ENCODE measurements at regions not wholly inside any gene's neighbourhood (a gene's known extent, or its start where the extent isn't known, plus 50 kb on each side); places are given as distances from the start of the nearest gene placed in this dataset.

DNA sequence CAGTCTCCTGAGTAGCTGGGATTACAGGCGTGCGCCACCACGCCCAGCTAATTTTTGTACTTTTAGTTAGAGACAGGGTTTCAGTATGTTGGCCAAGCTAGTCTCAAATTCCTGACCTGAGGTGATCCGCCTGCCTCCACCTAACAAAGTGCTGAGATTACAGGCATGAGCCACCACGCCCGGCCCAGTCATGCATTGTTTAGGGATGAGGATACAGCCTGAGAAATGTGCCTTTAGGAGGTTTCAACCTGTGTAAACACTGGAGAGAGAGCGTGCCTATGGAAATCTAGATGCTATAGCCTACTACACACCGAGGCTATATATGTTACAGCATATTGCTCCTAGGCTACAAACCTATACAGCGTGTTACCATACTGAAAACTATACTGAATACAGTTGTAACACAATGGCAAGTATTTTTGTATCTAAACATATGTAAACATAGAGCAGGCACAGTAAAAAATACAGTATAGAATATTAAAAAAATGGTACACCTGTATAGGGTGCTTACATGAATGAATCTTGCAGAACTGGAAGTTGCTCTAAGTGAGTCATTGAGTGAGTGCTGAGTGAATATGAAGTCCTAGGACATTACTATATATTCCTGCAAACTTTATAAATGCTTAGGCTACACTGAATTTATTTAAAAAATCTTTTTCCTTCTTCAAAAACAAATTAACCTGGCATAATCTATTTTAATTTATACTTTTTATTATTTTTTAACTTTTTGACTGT is 588.2 kb upstream of the ADGRL3 start:
- H2BK120ac ChIP-seq (replicated peaks; ENCODE audit: low read depth, low read length), result no peak overlapping the region
- no peak overlapping the region for H2AK5ac ChIP-seq (ENCODE audit: low read depth, low read length)
- H3K23ac ChIP-seq (ENCODE audit: insufficient read length), result no peak overlapping the region
- no peak overlapping the region for H3K14ac ChIP-seq (ENCODE audit: insufficient read length)
- no peaks in the 10 kb centered on the region for H3K79me1 ChIP-seq (ENCODE audit: low read depth, low read length)
- H4K5ac ChIP-seq (ENCODE audit: insufficient read length, low read depth, low read length), result no peak overlapping the region
- no peak overlapping the region for H3K4me3 ChIP-seq (ENCODE audit: extremely low read depth in 1 of 4, insufficient read depth in 2 of 4, low read depth in 3 of 4, low read length in 4 of 4)
- no peaks in the 10 kb centered on the region; a peak in 1 of 4 replicates for H3K9me3 ChIP-seq (ENCODE audit: insufficient read depth in 2 of 2, low read depth in 1 of 2, low read length in 1 of 2)
- H2AFZ ChIP-seq (ENCODE audit: low read length), result no peak overlapping the region
- no peak overlapping the region for H2BK12ac ChIP-seq (ENCODE audit: low read depth, low read length)
- H3K4ac ChIP-seq (replicated peaks; ENCODE audit: insufficient read length, low read depth, low read length), result no peak overlapping the region
- H3K4me1 ChIP-seq (replicated peaks in 1 of 4; ENCODE audit: control insufficient read depth in 3 of 4, insufficient read depth in 4 of 4, low read length in 3 of 4), result no peaks in the 10 kb centered on the region
- no peak overlapping the region for H2BK15ac ChIP-seq (ENCODE audit: low read length)
- peaks cover 2% of the 10 kb centered on the region; the same call in 1 of the 2 replicates for H3K23me2 ChIP-seq (ENCODE audit: low read depth, low read length)
- no peak overlapping the region for H2BK5ac ChIP-seq (ENCODE audit: low read depth, low read length)
- H3K27me3 ChIP-seq (replicated peaks in 1 of 4; ENCODE audit: control insufficient read depth in 3 of 4, extremely low read depth in 1 of 4, insufficient read depth in 3 of 4, low read length in 3 of 4), result no peaks in the 10 kb centered on the region
- H3K18ac ChIP-seq (ENCODE audit: extremely low read depth, low read length), result no peak overlapping the region
- no peak overlapping the region for H4K8ac ChIP-seq (ENCODE audit: extremely low read depth, insufficient read depth, low read length)
- H3K27ac ChIP-seq (ENCODE audit: low read depth, low read length), result no peak overlapping the region
- no peaks in the 10 kb centered on the region for H4K20me1 ChIP-seq (replicated peaks in 1 of 2; ENCODE audit: control insufficient read depth in 1 of 2, insufficient read depth in 2 of 2, low read length in 2 of 2)
- H3K79me2 ChIP-seq (ENCODE audit: control insufficient read depth in 1 of 2, insufficient read depth in 2 of 2, low read length in 2 of 2), result no peaks in the 10 kb centered on the region
- H3K4me2 ChIP-seq (ENCODE audit: insufficient read depth in 1 of 2, low read depth in 2 of 2, low read length in 2 of 2), result no peak overlapping the region
- no peak for FAIRE-seq
- POLR2A ChIA-PET (ENCODE audit: partially characterized antibody), result no interaction called here
- H4K91ac ChIP-seq (replicated peaks; ENCODE audit: insufficient read length, low read length), result no peak overlapping the region
- H3K9ac ChIP-seq (replicated peaks in 1 of 4; ENCODE audit: extremely low read depth in 1 of 4, low read depth in 3 of 4, low read length in 3 of 4), result no peak overlapping the region
- CTCF ChIA-PET (ENCODE audit: partially characterized antibody), result no interaction called here
- peak in 1 of 2 experiments; percentile 15 for DNase-seq (ENCODE audit: low read depth in 1 of 2, low spot score in 2 of 2)
- 85% methylated on average over 9 of the region's 9 CpGs; no CpG with 5 or more reads in 1 of the 2 experiments for WGBS, 2 experiments (ENCODE audit: extremely low coverage in 1 of 2, insufficient coverage in 1 of 2, insufficient read length in 1 of 2, insufficient replicate concordance in 2 of 2, low coverage in 1 of 2, low lambda C conversion rate in 2 of 2, missing lambda C conversion rate in 1 of 2)
- H3K36me3 ChIP-seq (ENCODE audit: control insufficient read depth in 2 of 4, insufficient read depth in 4 of 4, low read length in 3 of 4), result no peaks in the 10 kb centered on the region
- no peak overlapping the region for H3K56ac ChIP-seq (replicated peaks; ENCODE audit: insufficient read length, low read depth, low read length)
- no peak overlapping the region for H2BK20ac ChIP-seq (ENCODE audit: low read length)
- TF ChIP-seq TBP (IDR thresholded peaks at IDR 0.05; ENCODE audit: low read depth, low read length), result no peak
- no peak for TF ChIP-seq SP4 (IDR thresholded peaks at IDR 0.05; ENCODE audit: low read length)
- no peak for TF ChIP-seq TAF7 (optimal IDR thresholded peaks at IDR 0.05; ENCODE audit: borderline replicate concordance, low read depth, low read length)
- TF ChIP-seq CREB1 (IDR thresholded peaks at IDR 0.05), result no peak
- no peak for TF ChIP-seq CBX5 (IDR thresholded peaks at IDR 0.05; ENCODE audit: low read depth, low read length)
- TF ChIP-seq KDM1A (IDR thresholded peaks at IDR 0.05; ENCODE audit: borderline replicate concordance, low read length), result no peak
- TF ChIP-seq SP1 (IDR thresholded peaks at IDR 0.05; ENCODE audit: low read depth, low read length), result no peak
- TF ChIP-seq YY1 (IDR thresholded peaks at IDR 0.05; ENCODE audit: low read depth, low read length), result no peak
- TF ChIP-seq JUN (IDR thresholded peaks at IDR 0.05; ENCODE audit: low read depth, low read length), result no peak
- no peak for TF ChIP-seq SIN3A (conservative IDR thresholded peaks at IDR 0.05 in 1 of 2, IDR thresholded peaks at IDR 0.05 in 1 of 2; ENCODE audit: low read depth in 1 of 2, low read length in 2 of 2)
- no peak for TF ChIP-seq SAP30 (IDR thresholded peaks at IDR 0.05; ENCODE audit: insufficient read depth, insufficient replicate concordance, low read length)
- no peak for TF ChIP-seq GTF2F1 (IDR thresholded peaks at IDR 0.05; ENCODE audit: borderline replicate concordance, low read depth, low read length)
- TF ChIP-seq, protein P1, sequence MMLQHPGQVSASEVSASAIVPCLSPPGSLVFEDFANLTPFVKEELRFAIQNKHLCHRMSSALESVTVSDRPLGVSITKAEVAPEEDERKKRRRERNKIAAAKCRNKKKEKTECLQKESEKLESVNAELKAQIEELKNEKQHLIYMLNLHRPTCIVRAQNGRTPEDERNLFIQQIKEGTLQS (IDR thresholded peaks at IDR 0.05; ENCODE audit: insufficient read depth, low read depth, low read length), result no peak
- no peak for TF ChIP-seq RXRA (IDR thresholded peaks at IDR 0.05; ENCODE audit: insufficient read depth, low read depth, low read length)
